Stimulated activated CD4-positive, alpha-beta T cell treated with anti-CD3 and anti-CD28 coated beads, Interleukin-12 subunit alpha, Interleukin-12 subunit beta, amount 100 ng/mL, for 24 hours (primary cell): ENCODE measurements at regions not wholly inside any gene's neighbourhood (a gene's known extent, or its start where the extent isn't known, plus 50 kb on each side); places are given as distances from the start of the nearest gene placed in this dataset.
"Not testable (repeated sequence)": the region's sequence is repeated elsewhere in the genome, so short reads cannot be mapped to it uniquely, and the experiment has no call there.

Experiments used
- DNase-seq, 2 experiments: peaks; one replicate each; pipeline ENCODE4 v3.0.0-alpha.2; 2020; ENCODE audit warnings: low read depth in 2 of 2

GRCh38 chr2:146978577-146979555 is 866.0 kb upstream of the ACVR2A start:
- no peak for DNase-seq

- not testable (repeated sequence) for DNase-seq
These were observed 873.8 kb upstream of the ACVR2A start for GRCh38 chr2:146970981-146971380.

GRCh38 chr2:146969703-146970102 is 875.1 kb upstream of the ACVR2A start:
- not testable (repeated sequence) for DNase-seq

- no peak for DNase-seq
These were observed 880.3 kb upstream of the ACVR2A start for GRCh38 chr2:146964494-146964893.

GRCh38 chr2:146954544-146954943 is 890.3 kb upstream of the ACVR2A start:
- DNase-seq = no peak

- DNase-seq = no peak
These were observed 892.1 kb upstream of the ACVR2A start for GRCh38 chr2:146952696-146953095.

- no peak for DNase-seq
These were observed 893.9 kb upstream of the ACVR2A start for GRCh38 chr2:146950911-146951310.

- no peak for DNase-seq
These were observed 894.5 kb upstream of the ACVR2A start for GRCh38 chr2:146950361-146950760.

- no peak for DNase-seq
These were observed 895.4 kb upstream of the ACVR2A start for GRCh38 chr2:146949400-146949799.

GRCh38 chr2:146944601-146945000 is 900.2 kb upstream of the ACVR2A start:
- DNase-seq = no peak

- no peak for DNase-seq
These were observed 904.7 kb upstream of the ACVR2A start for GRCh38 chr2:146939991-146940685.

GRCh38 chr2:146934921-146935320 is 909.9 kb upstream of the ACVR2A start:
- DNase-seq = no peak

GRCh38 chr2:146931109-146931508 is 913.7 kb upstream of the ACVR2A start:
- DNase-seq = no peak

- DNase-seq = no peak
These were observed 917.6 kb upstream of the ACVR2A start for GRCh38 chr2:146927080-146927711.

GRCh38 chr2:146918280-146918679 is 926.5 kb upstream of the ACVR2A start:
- DNase-seq = no peak

GRCh38 chr2:146917431-146918042 is 927.3 kb upstream of the ACVR2A start:
- DNase-seq = no peak

GRCh38 chr2:146916914-146917313 is 927.9 kb upstream of the ACVR2A start:
- no peak for DNase-seq

GRCh38 chr2:146913476-146913875 is 931.4 kb upstream of the ACVR2A start:
- DNase-seq = no peak

GRCh38 chr2:146912536-146912935 is 932.3 kb upstream of the ACVR2A start:
- no peak for DNase-seq

- no peak for DNase-seq
These were observed 936.1 kb upstream of the ACVR2A start for GRCh38 chr2:146908776-146909175.

GRCh38 chr2:146898083-146898482 is 946.7 kb upstream of the ACVR2A start:
- DNase-seq = no peak

GRCh38 chr2:146894514-146894913 is 950.3 kb upstream of the ACVR2A start:
- no peak for DNase-seq
